ENCODE measurements at regions not wholly inside any gene's neighbourhood (a gene's known extent, or its start where the extent isn't known, plus 50 kb on each side); places are given as distances from the start of the nearest gene placed in this dataset.

GRCh38 chr20:16641511-16642023, 68.3 kb upstream of the KIF16B start:
- no peak for TF ChIP-seq CTCF (conservative IDR thresholded peaks at IDR 0.05; ENCODE audit: control insufficient read depth, insufficient read depth, low read depth, low read length)
- no peak overlapping the region for H3K4me3 ChIP-seq (ENCODE audit: control insufficient read depth, low read depth, low read length)
- DNase-seq (ENCODE audit: low read depth) = no peak

- no peak for DNase-seq (ENCODE audit: low read depth)
- TF ChIP-seq CTCF (conservative IDR thresholded peaks at IDR 0.05; ENCODE audit: control insufficient read depth, insufficient read depth, low read depth, low read length) = no peak
- no peak overlapping the region for H3K4me3 ChIP-seq (ENCODE audit: control insufficient read depth, low read depth, low read length)
These were observed 66.0 kb upstream of the KIF16B start for GRCh38 chr20:16639027-16639941.

- no peak overlapping the region for H3K4me3 ChIP-seq (ENCODE audit: control insufficient read depth, low read depth, low read length)
- no peak for DNase-seq (ENCODE audit: low read depth)
- TF ChIP-seq CTCF (conservative IDR thresholded peaks at IDR 0.05; ENCODE audit: control insufficient read depth, insufficient read depth, low read depth, low read length) = no peak
These were observed 64.5 kb upstream of the KIF16B start for GRCh38 chr20:16637797-16638196.

- no peak for DNase-seq (ENCODE audit: low read depth)
- TF ChIP-seq CTCF (conservative IDR thresholded peaks at IDR 0.05; ENCODE audit: control insufficient read depth, insufficient read depth, low read depth, low read length) = no peak
- H3K4me3 ChIP-seq (ENCODE audit: control insufficient read depth, low read depth, low read length) = no peak overlapping the region
These were observed 53.6 kb upstream of the KIF16B start for GRCh38 chr20:16626849-16627248.

GRCh38 chr20:16624106-16624505, 50.9 kb upstream of the KIF16B start:
- no peak for TF ChIP-seq CTCF (conservative IDR thresholded peaks at IDR 0.05; ENCODE audit: control insufficient read depth, insufficient read depth, low read depth, low read length)
- no peak overlapping the region for H3K4me3 ChIP-seq (ENCODE audit: control insufficient read depth, low read depth, low read length)
- DNase-seq (ENCODE audit: low read depth) = no peak

All from fibroblast of mammary gland (primary cell).